GM12878 (cell line): ENCODE measurements at regions not wholly inside any gene's neighbourhood (a gene's known extent, or its start where the extent isn't known, plus 50 kb on each side); places are given as distances from the start of the nearest gene placed in this dataset.

ENCODE experiments used
- ATAC-seq: fragments of 200-7000 bp; cut with Tn5 transposase; 3 replicates; pipeline ENCODE4 v1.9.1; 2020; ENCODE audit warnings: mild to moderate bottlenecking, moderate library complexity
- BruUV-seq: library from RNA; stranded (reverse); fragments of 400-500 nt; replicated peaks from 2 replicates; lab custom pipeline; 2021; lab: Mats Ljungman, UMichigan
- CTCF ChIA-PET: fragments of 300-600 bp; sonication (Branson Sonifier 250); formaldehyde crosslinking; extraction: SDS; loops from one replicate; lab custom pipeline; 2021; ENCODE audit warnings: inconsistent platforms; lab: Yijun Ruan, JAX
- POLR2A ChIA-PET: fragments of 350-600 bp; formaldehyde crosslinking; extraction: SDS; loops from one replicate; lab custom pipeline; 2021; ENCODE audit warnings: inconsistent platforms; lab: Charles Lee
- RAD21 ChIA-PET: fragments of 300-600 bp; sonication (Branson Sonifier 250); formaldehyde crosslinking; loops from one replicate; lab custom pipeline; 2023; ENCODE audit warnings: antibody characterized with exemption; ENCODE audit not compliant: unreplicated experiment; lab: Charles Lee
- SMC1A ChIA-PET: fragments of 300-600 bp; sonication (Branson Sonifier 250); formaldehyde crosslinking; loops from one replicate; lab custom pipeline; 2023; ENCODE audit not compliant: unreplicated experiment, uncharacterized antibody; lab: Charles Lee
- DNase-seq: peaks from one replicate; pipeline ENCODE4 v3.0.0-alpha.2; 2011; ENCODE audit warnings: low read depth, low spot score
- FAIRE-seq: peaks from 3 replicates; lab custom pipeline; 2011; peaks lifted over from hg19 to GRCh38; lab: Jason Lieb, UNC
- H2AFZ ChIP-seq: 2 replicates; pipeline ENCODE4 v1.6.0; 2011; ENCODE audit warnings: low read depth, low read length, control low read depth; ENCODE audit not compliant: control insufficient read depth
- H3K27ac ChIP-seq: 2 replicates; pipeline ENCODE4 v1.5.1; 2011; ENCODE audit warnings: control low read depth; ENCODE audit not compliant: control insufficient read depth, insufficient read depth
- H3K27me3 ChIP-seq, 2 experiments: replicated peaks in 1 of 2; 2 replicates each; pipeline versions ENCODE4 v1.6.0 to v1.6.1; 2011; ENCODE audit warnings: low read length in 1 of 2; ENCODE audit not compliant: control insufficient read depth in 2 of 2, insufficient read depth in 2 of 2
- H3K36me3 ChIP-seq, 2 experiments: 2 replicates each; pipeline ENCODE4 v1.5.1; 2011; ENCODE audit warnings: low read length in 1 of 2; ENCODE audit not compliant: control insufficient read depth in 2 of 2, insufficient read depth in 2 of 2
- H3K4me1 ChIP-seq: 2 replicates; pipeline ENCODE4 v1.6.1; 2011; ENCODE audit warnings: mild to moderate bottlenecking, low read length, moderate library complexity, mixed read lengths; ENCODE audit not compliant: control insufficient read depth, insufficient read depth
- H3K4me2 ChIP-seq: 2 replicates; pipeline ENCODE4 v1.6.0; 2011; ENCODE audit warnings: control low read depth; ENCODE audit not compliant: control insufficient read depth, insufficient read depth
- H3K4me3 ChIP-seq: fragments of 200-600 bp; sonication (generic); 2 replicates; pipeline ENCODE4 v1.5.1; 2016
- H3K79me2 ChIP-seq: 2 replicates; pipeline ENCODE4 v1.6.0; 2011; ENCODE audit warnings: low read length; ENCODE audit not compliant: control insufficient read depth, insufficient read depth
- H3K9ac ChIP-seq: 2 replicates; pipeline ENCODE4 v1.8.0; 2011; ENCODE audit warnings: low read length, control low read depth, mixed read lengths; ENCODE audit not compliant: control insufficient read depth, insufficient read depth
- H3K9me3 ChIP-seq: replicated peaks from 3 replicates; pipeline ENCODE4 v1.5.1; 2011; ENCODE audit warnings: mild to moderate bottlenecking, low read length; ENCODE audit not compliant: control insufficient read depth, insufficient read depth
- H4K20me1 ChIP-seq: 2 replicates; pipeline ENCODE4 v1.6.0; 2011; ENCODE audit not compliant: control insufficient read depth, insufficient read depth
- IRF5 ChIP-seq: fragments of 450-650 bp; IDR thresholded peaks from 2 replicates; pipeline ENCODE4 v1.6.1; 2017; ENCODE audit warnings: borderline replicate concordance
- KAT2A ChIP-seq: conservative IDR thresholded peaks from 2 replicates; pipeline ENCODE4 v1.6.1; 2011; ENCODE audit warnings: low read depth, low read length; ENCODE audit not compliant: control insufficient read depth
- NR2C2 ChIP-seq: IDR thresholded peaks from 2 replicates; pipeline ENCODE4 v1.6.1; 2011; ENCODE audit warnings: borderline replicate concordance, low read depth; ENCODE audit not compliant: control insufficient read depth, insufficient read length
- POU2F2 ChIP-seq: IDR thresholded peaks from 3 replicates; pipeline ENCODE4 v1.6.1; 2011; ENCODE audit warnings: low read depth, mild to moderate bottlenecking, low read length, borderline replicate concordance
- RB1 ChIP-seq: fragments of 450-650 bp; formaldehyde crosslinking; IDR thresholded peaks from 2 replicates; pipeline ENCODE4 v1.6.1; 2017; ENCODE audit warnings: mild to moderate bottlenecking, borderline replicate concordance
- SMAD1 ChIP-seq: fragments of 450-650 bp; IDR thresholded peaks from 2 replicates; pipeline ENCODE4 v1.6.1; 2018; ENCODE audit warnings: mild to moderate bottlenecking, low read depth; ENCODE audit not compliant: partially characterized antibody
- SMAD5 ChIP-seq: IDR thresholded peaks from 2 replicates; pipeline ENCODE4 v1.6.1; 2016; ENCODE audit warnings: antibody characterized with exemption, low read depth
- TAF1 ChIP-seq: IDR thresholded peaks from 2 replicates; pipeline ENCODE4 v1.6.1; 2011; ENCODE audit warnings: mild to moderate bottlenecking, low read depth, low read length, borderline replicate concordance
- USF1 ChIP-seq: IDR thresholded peaks from 2 replicates; pipeline ENCODE4 v1.6.1; 2011; ENCODE audit warnings: borderline replicate concordance, low read depth, mild to moderate bottlenecking, moderate library complexity, mixed read lengths, low read length; ENCODE audit not compliant: insufficient read depth; ENCODE audit errors: extremely low read length
- YBX1 ChIP-seq: fragments of 450-650 bp; IDR thresholded peaks from 2 replicates; pipeline ENCODE4 v1.6.1; 2016; ENCODE audit warnings: antibody characterized with exemption
- WGBS: methylation state at CpG from one replicate; pipeline ENCODE4 v1.1.6; 2016; ENCODE audit warnings: low lambda C conversion rate; ENCODE audit not compliant: insufficient replicate concordance, insufficient coverage; ENCODE audit errors: missing lambda C conversion rate; 5-methylcytosine and 5-hydroxymethylcytosine counted together
- in situ Hi-C: fragments of 300-500 bp; cut with MboI; formaldehyde crosslinking; loops from 9 replicates; pipeline ENCODE4 v1.14.3; 2018; ENCODE audit warnings: mixed read lengths
- intact Hi-C: fragments of 100-400 bp; cut with micrococcal nuclease; formaldehyde crosslinking; loops from one replicate; pipeline ENCODE4 v1.14.2; 2022; ENCODE audit not compliant: unreplicated experiment

GRCh38 chr22:48427731-48428211 is 1399.9 kb downstream of the BRD1 start:
- no peak for TF ChIP-seq TAF1
- TF ChIP-seq YBX1 = no peak
- ATAC-seq = no peak
- Histone ChIP-seq H3K4me3 (no peak overlapping the region), H3K27me3 (no peaks in the 10 kb centered on the region), H3K4me2 (no peak overlapping the region), H3K9me3 (no peaks in the 10 kb centered on the region; the same call in 2 of the 3 replicates), H3K36me3 (no peaks in the 10 kb centered on the region), H3K79me2 (no peaks in the 10 kb centered on the region), H4K20me1 (no peaks in the 10 kb centered on the region), H3K4me1 (no peaks in the 10 kb centered on the region), H2AFZ (no peak overlapping the region), H3K27ac (no peak overlapping the region), H3K9ac (no peak overlapping the region)
- SMC1A ChIA-PET = no interaction called here
- BruUV-seq = no TSS peak
- intact Hi-C loops (no loop called here), in situ Hi-C loops (no loop called here)
- FAIRE-seq = no peak
- CTCF ChIA-PET = no interaction called here
- POLR2A ChIA-PET = no interaction called here
- RAD21 ChIA-PET = no interaction called here
- no peak for DNase-seq
- WGBS = 40% methylated on average over 15 of the region's 15 CpGs

- no peaks in the 10 kb centered on the region for H4K20me1 ChIP-seq
- H2AFZ ChIP-seq = no peak overlapping the region
- no peaks in the 10 kb centered on the region for H3K4me1 ChIP-seq
- H3K79me2 ChIP-seq = no peaks in the 10 kb centered on the region
- no peaks in the 10 kb centered on the region for H3K36me3 ChIP-seq
- DNase-seq (no peak), FAIRE-seq (no peak), ATAC-seq (no peak)
- H3K4me3 ChIP-seq = no peak overlapping the region
- no peak overlapping the region for H3K9ac ChIP-seq
- H3K9me3 ChIP-seq = no peaks in the 10 kb centered on the region; the same call in 2 of the 3 replicates
- ChIA-PET RAD21 (no interaction called here), CTCF (no interaction called here), SMC1A (no interaction called here), POLR2A (no interaction called here)
- in situ Hi-C loops = no loop called here
- H3K4me2 ChIP-seq = no peak overlapping the region
- no peaks in the 10 kb centered on the region for H3K27me3 ChIP-seq
- no peak overlapping the region for H3K27ac ChIP-seq
- 40% methylated on average over 18 of the region's 18 CpGs for WGBS
- intact Hi-C loops = no loop called here
- BruUV-seq = no TSS peak
- TF ChIP-seq SMAD1 (no peak), USF1 (no peak), POU2F2 (no peak), SMAD5 (no peak), NR2C2 (no peak), RB1 (no peak), IRF5 (no peak), KAT2A (no peak)
Measured at GRCh38 chr22:48426466-48427380, 1401.0 kb downstream of the BRD1 start.
